B cell (primary cell): ENCODE measurements at regions not wholly inside any gene's neighbourhood (a gene's known extent, or its start where the extent isn't known, plus 50 kb on each side); places are given as distances from the start of the nearest gene placed in this dataset.

Source experiments
- ATAC-seq: fragments of 200-7000 bp; cut with Tn5 transposase; one replicate; pipeline ENCODE4 v1.10.0; 2021; ENCODE audit warnings: low read depth, mild to moderate bottlenecking, moderate number of reproducible peaks, moderate library complexity
- CTCF ChIA-PET: fragments of 350-600 bp; sonication (Branson Sonifier 250); formaldehyde crosslinking; loops from one replicate; lab custom pipeline; 2021; ENCODE audit warnings: antibody characterized with exemption, inconsistent platforms; lab: Charles Lee
- POLR2A ChIA-PET: fragments of 350-600 bp; sonication (Branson Sonifier 250); formaldehyde crosslinking; loops from one replicate; lab custom pipeline; 2021; ENCODE audit warnings: antibody characterized with exemption; lab: Charles Lee
- DNase-seq: peaks from one replicate; pipeline ENCODE4 v3.0.0; 2013
- H2AFZ ChIP-seq: 2 replicates; pipeline ENCODE4 v1.6.1; 2012; ENCODE audit warnings: mild to moderate bottlenecking, low read depth, low read length; ENCODE audit not compliant: insufficient read depth, poor library complexity, severe bottlenecking
- H3K27ac ChIP-seq, 2 donors: 1 replicate in 1 of 2; 2 replicates in 1 of 2; pipeline ENCODE4 v1.5.1; 2012 to 2013; ENCODE audit warnings: low read length in 2 of 2, mild to moderate bottlenecking in 2 of 2, moderate library complexity in 1 of 2
- H3K27me3 ChIP-seq, 4 experiments: fragments of 200-600 bp in 1 of 4; sonication (generic) in 1 of 4; replicated peaks in 1 of 4; 1 replicate in 2 of 4; 2 replicates in 2 of 4; pipeline versions ENCODE4 v1.6.1 to v1.7.0; 2013 to 2016; ENCODE audit warnings: low read length in 3 of 4, mild to moderate bottlenecking in 2 of 4, mixed read lengths in 1 of 4, moderate library complexity in 1 of 4; ENCODE audit not compliant: insufficient read depth in 4 of 4, control insufficient read depth in 3 of 4; ENCODE audit errors: control extremely low read depth in 1 of 4
- H3K36me3 ChIP-seq, 2 experiments: replicated peaks in 1 of 2; 1 replicate in 1 of 2; 2 replicates in 1 of 2; pipeline versions ENCODE4 v1.6.1 to v1.7.1; 2013; ENCODE audit warnings: low read length in 1 of 2; ENCODE audit not compliant: insufficient read depth in 2 of 2, control insufficient read depth in 1 of 2; ENCODE audit errors: control extremely low read depth in 1 of 2, extremely low read depth in 1 of 2
- H3K4me1 ChIP-seq, 2 donors: fragments of 200-600 bp in 1 of 2; sonication (generic) in 1 of 2; 1 replicate in 1 of 2; 2 replicates in 1 of 2; pipeline versions ENCODE4 v1.5.1 to v1.6.1; 2013 to 2017; ENCODE audit warnings: low read length in 2 of 2; ENCODE audit not compliant: control insufficient read depth in 2 of 2, insufficient read depth in 2 of 2
- H3K4me2 ChIP-seq: replicated peaks from 2 replicates; pipeline ENCODE3; 2012; ENCODE audit warnings: mild to moderate bottlenecking, low read depth, low read length; ENCODE audit not compliant: poor library complexity, severe bottlenecking
- H3K4me3 ChIP-seq, 5 experiments: fragments of 200-600 bp in 1 of 5; sonication (generic) in 1 of 5; 1 replicate in 3 of 5; 2 replicates in 2 of 5; pipeline versions ENCODE4 v1.5.1 to v1.7.0; 2011 to 2016; ENCODE audit warnings: low read length in 4 of 5, mild to moderate bottlenecking in 4 of 5, low read depth in 2 of 5, control low read depth in 1 of 5, moderate library complexity in 1 of 5; ENCODE audit not compliant: insufficient read depth in 1 of 5; ENCODE audit errors: control extremely low read depth in 1 of 5, extremely low read depth in 1 of 5
- H3K79me2 ChIP-seq: fragments of 200-600 bp; sonication (generic); one replicate; pipeline ENCODE4 v1.6.0; 2016; ENCODE audit warnings: low read length; ENCODE audit not compliant: control insufficient read depth, insufficient read depth
- H3K9ac ChIP-seq: fragments of 200-600 bp; sonication (generic); 2 replicates; pipeline ENCODE4 v1.6.1; 2017; ENCODE audit warnings: mild to moderate bottlenecking, low read length, moderate library complexity
- H3K9me3 ChIP-seq, 3 donors: one replicate each; pipeline versions ENCODE4 v1.6.1 to v1.7.1; 2013; ENCODE audit warnings: low read length in 2 of 3; ENCODE audit not compliant: control insufficient read depth in 2 of 3, insufficient read depth in 1 of 3; ENCODE audit errors: control extremely low read depth in 1 of 3
- H4K20me1 ChIP-seq: 2 replicates; pipeline ENCODE4 v1.6.0; 2012; ENCODE audit warnings: mild to moderate bottlenecking, low read length; ENCODE audit not compliant: insufficient read depth, control insufficient read depth, poor library complexity, severe bottlenecking
- H3K27ac Mint-ChIP-seq: one replicate; pipeline ENCODE4 v1.8.0; 2021; ENCODE audit warnings: mixed read lengths
- H3K27me3 Mint-ChIP-seq: one replicate; pipeline ENCODE4 v1.8.0; 2021; ENCODE audit warnings: mixed read lengths
- H3K4me1 Mint-ChIP-seq: one replicate; pipeline ENCODE4 v1.8.0; 2021; ENCODE audit warnings: mixed read lengths
- H3K4me3 Mint-ChIP-seq: one replicate; pipeline ENCODE4 v1.8.0; 2021; ENCODE audit warnings: mixed read lengths
- H3K9me3 Mint-ChIP-seq: one replicate; pipeline ENCODE4 v1.8.0; 2022; ENCODE audit warnings: mixed read lengths; ENCODE audit not compliant: insufficient read depth
- CTCF ChIP-seq: fragments of 200-600 bp; IDR thresholded peaks from one replicate; pipeline ENCODE4 v1.8.0; 2022; ENCODE audit warnings: antibody characterized with exemption, mild to moderate bottlenecking
- EZH2 ChIP-seq: IDR thresholded peaks from 2 replicates; pipeline ENCODE4 v1.6.1; 2012; ENCODE audit warnings: borderline replicate concordance, low read depth, mild to moderate bottlenecking, moderate library complexity, low read length; ENCODE audit not compliant: insufficient read depth, poor library complexity, severe bottlenecking
- WGBS: methylation state at CpG from one replicate; pipeline ENCODE4 v1.1.5; 2013; ENCODE audit warnings: missing lambda C conversion rate; ENCODE audit not compliant: insufficient coverage; 5-methylcytosine and 5-hydroxymethylcytosine counted together
- intact Hi-C: fragments of 100-400 bp; cut with micrococcal nuclease; formaldehyde crosslinking; loops from one replicate; pipeline ENCODE4 v1.10.0; 2022

- DNase-seq (no peak), ATAC-seq (no peak)
- peaks cover 2% of the 10 kb centered on the region for H3K27me3 Mint-ChIP-seq
- Histone ChIP-seq H3K27me3 (peaks cover 0 to 3% (median 0%) of the 10 kb centered on the region in 4 experiments), H3K4me3 (no peak overlapping the region), H3K4me1 (peaks cover 0 to 4% of the 10 kb centered on the region in 2 donors), H4K20me1 (no peaks in the 10 kb centered on the region), H3K36me3 (no peaks in the 10 kb centered on the region), H3K27ac (no peak overlapping the region), H3K79me2 (no peaks in the 10 kb centered on the region), H3K4me2 (no peak overlapping the region), H2AFZ (no peak overlapping the region), H3K9me3 (peaks cover 0 to 17% (median 0%) of the 10 kb centered on the region in 3 donors), H3K9ac (no peak overlapping the region)
- 91% methylated on average over 7 of the region's 12 CpGs for WGBS
- CTCF ChIA-PET = no interaction called here
- no peak overlapping the region for H3K27ac Mint-ChIP-seq
- no peaks in the 10 kb centered on the region for H3K9me3 Mint-ChIP-seq
- intact Hi-C loops = no loop called here
- POLR2A ChIA-PET = no interaction called here
- peaks cover 3% of the 10 kb centered on the region for H3K4me1 Mint-ChIP-seq
- H3K4me3 Mint-ChIP-seq = no peak overlapping the region
- TF ChIP-seq EZH2 (no peak), CTCF (no peak)
Observed at GRCh38 chr12:124620606-124621295, 53.3 kb upstream of the NCOR2 start.

GRCh38 chr12:124618291-124618902, 51.0 kb upstream of the NCOR2 start:
- Histone ChIP-seq H3K27me3 (peaks cover 0 to 3% (median 0%) of the 10 kb centered on the region in 4 experiments), H3K36me3 (no peaks in the 10 kb centered on the region), H2AFZ (no peak overlapping the region), H3K9ac (no peak overlapping the region), H3K4me1 (peaks cover 0 to 4% of the 10 kb centered on the region in 2 donors), H3K4me3 (no peak overlapping the region), H3K9me3 (peaks cover 0 to 24% (median 9%) of the 10 kb centered on the region in 3 donors), H3K27ac (no peak overlapping the region), H3K4me2 (no peak overlapping the region), H3K79me2 (no peaks in the 10 kb centered on the region), H4K20me1 (no peaks in the 10 kb centered on the region)
- H3K27me3 Mint-ChIP-seq = peaks cover 2% of the 10 kb centered on the region
- no peak for ATAC-seq
- peaks cover 3% of the 10 kb centered on the region for H3K4me1 Mint-ChIP-seq
- no peak for TF ChIP-seq CTCF
- TF ChIP-seq EZH2 = no peak
- H3K9me3 Mint-ChIP-seq = no peaks in the 10 kb centered on the region
- ChIA-PET CTCF (no interaction called here), POLR2A (no interaction called here)
- H3K4me3 Mint-ChIP-seq = no peak overlapping the region
- H3K27ac Mint-ChIP-seq = no peak overlapping the region
- intact Hi-C loops = no loop called here
- no peak for DNase-seq
- 95% methylated on average over 17 of the region's 21 CpGs for WGBS
